ENCODE measurements at regions not wholly inside any gene's neighbourhood (a gene's known extent, or its start where the extent isn't known, plus 50 kb on each side); places are given as distances from the start of the nearest gene placed in this dataset.

DNA sequence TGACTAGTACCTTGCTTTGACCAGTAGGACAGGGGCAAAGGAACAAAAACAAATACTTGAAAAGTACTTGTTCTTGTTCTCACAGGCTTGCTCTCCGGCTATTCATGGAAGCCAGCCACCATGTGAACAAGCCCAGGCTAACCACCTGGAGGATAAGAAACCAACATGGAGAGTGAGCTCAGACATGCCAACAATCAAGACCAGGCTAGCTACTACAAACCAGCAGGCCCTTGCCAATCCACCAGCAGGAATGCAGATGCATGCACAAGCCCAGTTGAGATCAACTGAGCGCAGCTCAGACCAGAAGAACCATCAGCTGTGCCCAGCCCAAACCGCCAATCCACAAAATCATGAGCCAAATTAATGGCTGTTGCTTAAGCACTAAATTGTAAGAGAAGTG lies 180.1 kb upstream of the ISX start:
- ATAC-seq (no peak), DNase-seq (ENCODE audit: missing footprints) (no peak)
- intact Hi-C loops (cut with DNase I) = no loop called here

DNA sequence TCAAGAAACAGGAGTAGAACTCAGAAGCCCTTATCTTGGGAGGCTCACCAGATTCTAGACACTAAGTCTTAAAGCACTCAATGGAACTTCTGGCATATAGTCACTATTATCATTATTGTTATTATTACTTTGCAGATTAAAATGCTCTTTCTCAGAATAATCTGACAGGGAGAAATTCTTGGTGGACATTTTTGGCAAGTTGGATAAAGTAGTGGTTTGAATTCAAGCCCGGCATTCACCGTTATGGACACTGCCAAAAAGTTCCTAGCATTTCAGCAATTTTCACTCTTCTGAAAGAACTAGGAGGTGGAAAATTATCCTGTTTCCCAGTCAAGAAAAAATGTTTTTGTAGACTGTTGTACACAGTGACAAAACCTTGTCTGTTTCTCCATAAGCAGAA lies 179.6 kb upstream of the ISX start:
- intact Hi-C loops (cut with DNase I) = no loop called here
- DNase-seq (ENCODE audit: missing footprints) = no peak
- no peak for ATAC-seq

- DNase-seq (ENCODE audit: missing footprints) (no peak), ATAC-seq (no peak)
- intact Hi-C loops (cut with DNase I) = no loop called here
Observed at GRCh38 chr22:34886812-34887211, 179.1 kb upstream of the ISX start.

GRCh38 chr22:34897126-34897525 lies 168.8 kb upstream of the ISX start:
- no peak for ATAC-seq

GRCh38 chr22:34902335-34902734 lies 163.6 kb upstream of the ISX start:
- DNase-seq (ENCODE audit: missing footprints) (no peak), ATAC-seq (no peak)
- intact Hi-C loops (cut with DNase I) = no loop called here

More at GRCh38 chr22:34897126-34897525, 168.8 kb upstream of the ISX start:
- intact Hi-C loops (cut with DNase I) = no loop called here
- no peak for DNase-seq (ENCODE audit: missing footprints)

DNA sequence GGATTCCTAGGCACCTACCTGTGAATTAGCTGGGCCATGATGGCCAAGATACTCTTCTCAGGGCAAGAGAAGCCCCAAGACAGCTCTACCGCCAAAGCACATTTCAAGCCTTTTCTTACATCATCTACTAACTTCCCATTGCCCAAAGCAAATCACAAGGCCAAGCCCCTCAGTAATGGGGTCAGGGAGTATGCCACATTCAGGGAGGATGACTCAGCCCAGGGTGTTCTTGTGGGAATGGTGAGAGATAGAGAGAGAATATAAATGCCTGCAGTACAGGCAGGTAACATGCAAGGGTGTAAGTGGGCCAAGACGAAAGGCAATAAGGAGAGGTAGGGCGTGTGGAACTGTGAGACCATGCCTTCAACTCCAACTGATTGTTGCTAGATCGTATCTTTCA lies 162.5 kb upstream of the ISX start:
- intact Hi-C loops (cut with DNase I) = no loop called here
- no peak for ATAC-seq

GRCh38 chr22:34904486-34904885 lies 161.5 kb upstream of the ISX start:
- ATAC-seq (no peak), DNase-seq (ENCODE audit: missing footprints) (no peak)
- intact Hi-C loops (cut with DNase I) = no loop called here

More for the DNA sequence above, 162.5 kb upstream of the ISX start:
- DNase-seq (ENCODE audit: missing footprints) = no peak

DNA sequence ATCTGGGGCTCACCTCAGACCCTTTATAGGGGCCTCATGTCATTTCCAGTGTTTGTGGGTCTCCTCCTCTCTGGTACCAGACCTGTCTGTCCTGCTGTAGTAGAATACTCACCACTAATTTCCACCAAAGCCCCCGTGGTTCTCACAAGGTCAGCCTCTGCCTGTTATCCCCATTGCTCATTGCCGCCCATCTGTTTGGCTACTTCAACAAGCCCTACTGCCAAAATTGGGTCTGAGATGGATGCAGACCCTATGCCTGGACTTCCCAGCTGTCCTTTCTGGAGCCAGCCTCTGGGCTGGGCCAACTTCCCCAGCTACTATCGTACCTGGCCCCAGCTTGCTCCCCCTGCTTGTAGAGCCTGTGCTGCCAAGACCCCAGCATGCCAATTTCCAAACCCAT lies 152.1 kb upstream of the ISX start:
- ATAC-seq (no peak), DNase-seq (ENCODE audit: missing footprints) (no peak)
- intact Hi-C loops (cut with DNase I) = no loop called here

- ATAC-seq (no peak), DNase-seq (ENCODE audit: missing footprints) (no peak)
- intact Hi-C loops (cut with DNase I) = no loop called here
Observed at GRCh38 chr22:34914846-34915245, 151.1 kb upstream of the ISX start.

- ATAC-seq = no peak
- no peak for DNase-seq (ENCODE audit: missing footprints)
- intact Hi-C loops (cut with DNase I) = no loop called here
Observed at GRCh38 chr22:34917239-34917638, 148.7 kb upstream of the ISX start.

- DNase-seq (ENCODE audit: missing footprints) (no peak), ATAC-seq (no peak)
- intact Hi-C loops (cut with DNase I) = no loop called here
Observed at GRCh38 chr22:34931026-34931425, 134.9 kb upstream of the ISX start.

DNA sequence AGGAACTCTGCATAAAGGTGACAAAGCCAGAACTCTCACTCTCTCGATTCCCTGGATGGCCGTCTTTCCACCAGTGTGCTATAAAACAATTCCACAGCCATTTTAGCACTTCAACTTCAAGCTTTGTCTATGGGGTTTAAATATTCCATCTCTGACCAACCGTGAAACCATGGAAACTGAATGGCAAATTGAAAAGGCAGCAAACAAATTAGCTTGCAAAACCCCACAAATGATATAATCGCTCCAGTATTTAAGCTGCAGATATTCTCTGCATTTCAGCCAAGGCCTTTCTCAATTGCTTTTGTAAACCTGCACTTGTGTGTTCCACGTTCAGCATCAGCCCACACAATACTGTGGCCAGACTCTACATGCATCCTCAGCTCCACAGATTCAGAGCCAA lies 131.7 kb upstream of the ISX start:
- DNase-seq (ENCODE audit: missing footprints) (no peak), ATAC-seq (no peak)
- intact Hi-C loops (cut with DNase I) = no loop called here

DNA sequence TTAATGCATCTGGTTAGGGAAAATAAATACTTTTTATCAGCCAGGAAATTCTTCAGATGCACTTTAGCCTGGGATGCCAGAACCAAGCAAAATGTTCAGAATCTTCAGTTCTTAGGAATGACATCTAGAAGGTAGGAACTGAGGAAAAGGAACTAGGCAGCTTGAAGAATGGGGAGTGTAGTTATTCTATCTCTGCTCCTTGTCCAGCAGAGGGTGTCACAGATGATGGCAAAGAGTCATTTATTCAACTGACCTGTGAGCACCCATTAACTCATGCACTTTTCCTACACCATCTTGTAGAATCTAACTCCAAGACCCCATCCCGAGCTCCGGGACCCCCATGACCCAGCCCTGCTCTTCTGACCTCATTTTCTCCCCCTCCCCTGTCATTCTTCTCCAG lies 122.1 kb upstream of the ISX start:
- intact Hi-C loops (cut with DNase I) = no loop called here
- ATAC-seq (no peak), DNase-seq (ENCODE audit: missing footprints) (no peak)

DNA sequence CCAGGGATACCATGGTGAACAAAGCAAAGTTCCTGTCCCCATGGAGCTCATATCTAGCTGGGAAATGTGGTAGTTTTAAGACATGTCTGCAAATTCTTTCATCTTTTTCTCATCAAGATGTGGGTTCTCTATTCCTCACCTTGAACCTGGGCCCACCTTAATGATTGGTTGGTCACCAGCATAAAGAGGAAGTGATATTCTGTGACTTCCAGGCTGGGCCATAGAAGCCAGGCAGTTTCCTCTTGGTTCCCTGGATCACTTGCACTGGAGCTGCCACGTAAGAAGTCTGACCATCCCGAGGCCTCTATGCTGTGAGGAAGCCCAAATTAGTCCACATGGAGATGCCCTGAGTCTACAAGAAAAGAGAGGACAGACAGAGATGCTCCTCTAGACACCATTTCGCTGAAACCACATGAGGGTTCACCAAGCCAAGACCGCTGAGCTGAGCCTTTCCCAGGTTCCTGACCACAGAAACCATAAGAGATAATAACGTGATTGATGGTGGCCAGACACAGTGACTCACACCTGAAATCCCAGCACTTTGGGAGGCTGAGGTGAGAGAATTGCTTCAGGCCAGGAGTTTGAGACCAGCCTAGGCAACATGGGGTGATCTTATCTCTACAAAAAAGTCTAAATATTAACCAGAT lies 119.5 kb upstream of the ISX start:
- DNase-seq (ENCODE audit: missing footprints) (no peak), ATAC-seq (no peak)
- intact Hi-C loops (cut with DNase I) = no loop called here

GRCh38 chr22:34950489-34950888 lies 115.5 kb upstream of the ISX start:
- ATAC-seq = no peak
- no peak for DNase-seq (ENCODE audit: missing footprints)
- intact Hi-C loops (cut with DNase I) = no loop called here

GRCh38 chr22:34951212-34951611 lies 114.7 kb upstream of the ISX start:
- ATAC-seq = no peak
- no peak for DNase-seq (ENCODE audit: missing footprints)
- intact Hi-C loops (cut with DNase I) = no loop called here

DNA sequence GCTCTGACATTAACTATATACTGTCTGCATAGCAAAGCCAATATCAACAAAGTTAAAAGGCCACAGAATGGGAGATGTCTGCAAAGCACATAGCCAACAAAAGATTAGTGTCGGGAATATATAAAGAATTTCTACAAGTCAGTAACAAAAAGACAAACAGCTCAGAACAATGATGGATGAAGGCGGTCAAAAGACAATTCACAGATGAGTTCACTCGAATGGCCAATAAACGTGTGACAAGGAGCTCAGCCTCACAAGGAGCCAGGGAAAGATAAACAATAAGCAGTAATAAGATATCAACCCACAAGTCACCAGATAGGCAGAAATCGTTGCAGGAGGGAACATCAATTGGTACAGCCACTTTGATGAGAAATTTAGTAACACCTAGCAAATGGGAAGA lies 106.0 kb upstream of the ISX start:
- DNase-seq (ENCODE audit: missing footprints) (no peak), ATAC-seq (no peak)
- intact Hi-C loops (cut with DNase I) = no loop called here

- DNase-seq (ENCODE audit: missing footprints) (no peak), ATAC-seq (no peak)
- intact Hi-C loops (cut with DNase I) = no loop called here
Observed at GRCh38 chr22:34966980-34967565, 98.9 kb upstream of the ISX start.

DNA sequence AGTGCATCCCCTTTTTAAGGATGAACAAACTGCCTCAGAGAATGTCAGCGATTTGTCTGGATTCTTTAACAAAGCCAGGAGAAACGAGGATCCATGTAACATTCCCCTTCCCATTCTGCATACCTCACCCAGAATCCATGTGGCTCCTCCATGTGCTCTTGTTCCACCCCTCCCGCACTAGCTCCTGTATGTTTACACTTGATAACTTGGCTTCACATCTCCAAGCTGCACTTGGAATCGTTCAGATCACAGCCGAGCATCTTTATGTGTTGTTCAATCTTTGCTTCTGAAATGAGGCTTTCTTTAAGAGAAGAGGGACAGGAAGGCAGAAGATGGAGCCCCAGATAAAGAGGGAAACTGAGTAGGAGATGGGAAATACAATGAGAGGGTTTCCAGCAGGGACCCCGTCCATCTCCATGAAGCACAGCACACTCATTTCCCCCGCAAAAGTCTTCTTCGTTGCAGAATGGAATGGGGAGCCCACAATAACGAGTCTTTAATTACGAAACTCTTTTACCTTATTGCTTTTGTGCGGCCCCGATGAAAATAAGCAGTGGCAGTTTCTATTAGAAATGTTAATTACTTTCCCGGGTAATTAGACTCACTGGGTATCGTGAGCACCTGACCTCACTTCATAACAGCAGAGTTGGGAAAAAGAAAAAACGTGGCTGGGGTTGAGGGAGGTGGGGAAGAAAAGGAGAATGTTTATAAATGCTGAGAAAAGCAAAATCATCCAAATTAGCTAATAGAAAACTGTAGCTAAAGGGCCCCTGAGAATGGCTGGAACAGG lies 96.8 kb upstream of the ISX start:
- DNase-seq (ENCODE audit: missing footprints) (no peak), ATAC-seq (no peak)
- intact Hi-C loops (cut with DNase I) = no loop called here

DNA sequence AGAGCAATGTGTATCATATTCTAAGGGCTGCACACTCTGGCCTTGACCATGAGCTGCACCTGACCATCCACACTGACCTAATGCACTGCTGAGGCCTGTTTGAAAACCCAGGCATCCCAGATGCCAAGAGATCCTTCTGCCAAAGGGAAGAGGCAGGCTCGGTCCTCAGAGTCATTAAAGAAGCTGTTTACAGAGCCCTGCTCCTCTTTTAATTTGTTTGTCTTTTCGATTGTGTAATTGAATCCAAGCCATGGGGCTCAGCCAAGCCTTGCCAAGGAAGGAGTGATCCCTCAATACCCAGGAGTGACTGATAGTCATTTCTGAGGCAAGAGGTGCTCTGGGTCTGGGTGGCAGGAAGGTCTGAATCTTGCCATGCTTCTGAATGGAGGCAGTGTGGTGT lies 94.5 kb upstream of the ISX start:
- ATAC-seq (no peak), DNase-seq (ENCODE audit: missing footprints) (no peak)
- intact Hi-C loops (cut with DNase I) = no loop called here
